WI38 (cell line): ENCODE measurements at regions not wholly inside any gene's neighbourhood (a gene's known extent, or its start where the extent isn't known, plus 50 kb on each side); places are given as distances from the start of the nearest gene placed in this dataset.

ENCODE experiments used
- H3K4me3 ChIP-seq: 2 replicates; pipeline ENCODE4 v1.5.1; 2011; ENCODE audit warnings: low read depth, mild to moderate bottlenecking, control low read depth, low read length
- CTCF ChIP-seq: IDR thresholded peaks from 2 replicates; pipeline ENCODE4 v1.5.1; 2012; ENCODE audit warnings: low read depth, mild to moderate bottlenecking, control low read depth, low read length

GRCh38 chr10:120656107-120656506, 195.1 kb upstream of the WDR11 start:
- TF ChIP-seq CTCF: no peak

DNA sequence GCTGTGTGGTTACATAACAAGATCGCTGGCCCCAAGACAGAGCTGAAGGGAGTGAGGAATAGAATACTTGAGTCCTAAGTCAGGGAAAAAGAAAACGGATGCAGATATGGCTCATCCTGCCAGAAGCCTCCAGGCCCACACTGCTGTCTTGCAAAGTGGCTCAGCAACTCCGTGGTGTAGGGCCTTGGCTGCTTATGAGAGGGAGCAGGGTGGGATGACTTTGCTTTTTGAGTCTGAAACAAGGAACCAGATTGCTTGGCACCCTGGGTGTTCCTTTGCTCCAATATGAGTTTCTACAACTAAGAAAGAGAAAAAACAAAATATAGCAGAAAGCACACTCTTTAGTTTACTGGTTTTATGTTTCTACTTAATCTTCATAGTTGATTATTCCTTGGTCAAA, 193.8 kb upstream of the WDR11 start:
- no peak for TF ChIP-seq CTCF

More at GRCh38 chr10:120656107-120656506, 195.1 kb upstream of the WDR11 start:
- no peak overlapping the region for H3K4me3 ChIP-seq

GRCh38 chr10:120658943-120659885, 191.9 kb upstream of the WDR11 start:
- no peak for TF ChIP-seq CTCF
- H3K4me3 ChIP-seq: no peak overlapping the region

More for the DNA sequence above, 193.8 kb upstream of the WDR11 start:
- H3K4me3 ChIP-seq: no peak overlapping the region

DNA sequence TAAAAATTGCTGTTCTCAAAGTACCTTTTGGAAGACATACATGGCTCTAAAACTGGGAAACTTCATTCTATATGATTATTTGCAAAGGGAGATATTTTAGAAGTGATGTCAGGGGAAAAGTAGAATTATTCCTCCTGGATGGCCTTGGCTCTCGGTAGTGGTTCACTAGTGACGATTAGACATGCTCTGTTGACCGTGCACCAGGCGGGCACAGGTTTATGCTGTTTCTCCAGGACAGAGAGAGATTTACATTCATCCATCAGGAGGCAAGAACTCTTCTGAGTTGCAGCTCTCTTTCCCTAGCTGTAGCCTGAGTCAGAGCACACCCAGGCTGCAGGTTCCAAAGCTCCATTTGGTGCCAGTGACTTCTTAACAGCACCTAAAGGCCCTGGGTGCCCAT, 184.9 kb upstream of the WDR11 start:
- no peak overlapping the region for H3K4me3 ChIP-seq
- TF ChIP-seq CTCF: no peak

- no peak for TF ChIP-seq CTCF
- no peak overlapping the region for H3K4me3 ChIP-seq
Observed at GRCh38 chr10:120667276-120667675, 183.9 kb upstream of the WDR11 start.

- H3K4me3 ChIP-seq: no peak overlapping the region
- TF ChIP-seq CTCF: no peak
Observed at GRCh38 chr10:120671491-120671890, 179.7 kb upstream of the WDR11 start.

- no peak for TF ChIP-seq CTCF
- H3K4me3 ChIP-seq: no peak overlapping the region
Observed at GRCh38 chr10:120683454-120683853, 167.7 kb upstream of the WDR11 start.
